BJ (cell line): ENCODE measurements at regions not wholly inside any gene's neighbourhood (a gene's known extent, or its start where the extent isn't known, plus 50 kb on each side); places are given as distances from the start of the nearest gene placed in this dataset.

Experiments
- CTCF ChIA-PET: fragments of 350-600 bp; formaldehyde crosslinking; extraction: SDS; loops from one replicate; lab custom pipeline; 2021; ENCODE audit warnings: antibody characterized with exemption, inconsistent platforms; lab: Yijun Ruan, JAX
- POLR2A ChIA-PET: fragments of 300-600 bp; sonication (Branson Sonifier 250); formaldehyde crosslinking; extraction: SDS; loops from one replicate; lab custom pipeline; 2021; ENCODE audit warnings: antibody characterized with exemption; lab: Charles Lee
- DNase-seq: peaks from one replicate; pipeline ENCODE4 v3.0.0-alpha.2; 2011; ENCODE audit warnings: low read depth
- H3K27me3 ChIP-seq: 2 replicates; pipeline ENCODE4 v1.6.0; 2011; ENCODE audit warnings: low read length; ENCODE audit not compliant: control insufficient read depth, insufficient read depth
- H3K36me3 ChIP-seq: 2 replicates; pipeline ENCODE4 v1.5.1; 2011; ENCODE audit warnings: low read length; ENCODE audit not compliant: control insufficient read depth, insufficient read depth
- H3K4me3 ChIP-seq: 2 replicates; pipeline ENCODE4 v1.5.1; 2011; ENCODE audit warnings: low read depth, mild to moderate bottlenecking, control low read depth, low read length
- TF ChIP-seq, protein P1 (sequence below): IDR thresholded peaks from 2 replicates; pipeline ENCODE4 v1.5.1; 2011; ENCODE audit warnings: low read depth, mild to moderate bottlenecking, control low read depth, inconsistent platforms, low read length, moderate library complexity; ENCODE audit not compliant: insufficient read depth

GRCh38 chr5:61245486-61245885 lies 83.2 kb upstream of the SMIM15 start:
- no peaks in the 10 kb centered on the region for H3K36me3 ChIP-seq
- DNase-seq, result no peak
- TF ChIP-seq, protein P1, sequence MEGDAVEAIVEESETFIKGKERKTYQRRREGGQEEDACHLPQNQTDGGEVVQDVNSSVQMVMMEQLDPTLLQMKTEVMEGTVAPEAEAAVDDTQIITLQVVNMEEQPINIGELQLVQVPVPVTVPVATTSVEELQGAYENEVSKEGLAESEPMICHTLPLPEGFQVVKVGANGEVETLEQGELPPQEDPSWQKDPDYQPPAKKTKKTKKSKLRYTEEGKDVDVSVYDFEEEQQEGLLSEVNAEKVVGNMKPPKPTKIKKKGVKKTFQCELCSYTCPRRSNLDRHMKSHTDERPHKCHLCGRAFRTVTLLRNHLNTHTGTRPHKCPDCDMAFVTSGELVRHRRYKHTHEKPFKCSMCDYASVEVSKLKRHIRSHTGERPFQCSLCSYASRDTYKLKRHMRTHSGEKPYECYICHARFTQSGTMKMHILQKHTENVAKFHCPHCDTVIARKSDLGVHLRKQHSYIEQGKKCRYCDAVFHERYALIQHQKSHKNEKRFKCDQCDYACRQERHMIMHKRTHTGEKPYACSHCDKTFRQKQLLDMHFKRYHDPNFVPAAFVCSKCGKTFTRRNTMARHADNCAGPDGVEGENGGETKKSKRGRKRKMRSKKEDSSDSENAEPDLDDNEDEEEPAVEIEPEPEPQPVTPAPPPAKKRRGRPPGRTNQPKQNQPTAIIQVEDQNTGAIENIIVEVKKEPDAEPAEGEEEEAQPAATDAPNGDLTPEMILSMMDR, result no peak
- no peak overlapping the region for H3K4me3 ChIP-seq
- ChIA-PET CTCF (no interaction called here), POLR2A (no interaction called here)
- no peaks in the 10 kb centered on the region for H3K27me3 ChIP-seq

- Histone ChIP-seq H3K36me3 (no peaks in the 10 kb centered on the region), H3K27me3 (no peaks in the 10 kb centered on the region), H3K4me3 (no peak overlapping the region)
- no peak for DNase-seq
- ChIA-PET CTCF (no interaction called here), POLR2A (no interaction called here)
- TF ChIP-seq, protein P1, result no peak
Observed at GRCh38 chr5:61245936-61246335, 83.7 kb upstream of the SMIM15 start.

DNA sequence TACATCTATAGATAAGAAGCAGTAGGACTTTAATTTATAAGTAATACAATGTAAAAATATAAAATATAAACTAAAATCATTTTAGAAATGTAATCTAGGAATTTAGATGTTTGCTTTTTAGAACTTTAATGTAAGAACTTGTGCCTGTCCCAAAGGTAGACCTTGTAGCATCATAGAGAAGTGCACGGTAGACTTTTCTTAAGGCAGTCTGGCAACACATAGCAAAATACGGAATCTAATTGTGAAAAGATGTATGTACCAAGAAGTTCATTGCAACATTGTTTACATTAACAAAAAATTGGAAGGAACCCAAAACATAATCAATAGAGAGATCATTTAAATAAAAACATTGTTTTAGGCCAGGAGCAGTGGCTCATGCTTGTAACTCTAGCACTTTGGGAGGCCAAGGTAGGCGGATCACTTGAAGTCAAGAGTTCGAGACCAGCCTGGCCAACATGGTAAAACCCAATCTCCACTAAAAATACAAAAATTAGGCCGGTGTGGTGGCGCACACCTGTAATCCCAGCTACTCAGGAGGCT lies 84.6 kb upstream of the SMIM15 start:
- POLR2A ChIA-PET, result no interaction called here
- Histone ChIP-seq H3K27me3 (no peaks in the 10 kb centered on the region), H3K4me3 (no peak overlapping the region), H3K36me3 (no peaks in the 10 kb centered on the region)
- DNase-seq, result no peak
- CTCF ChIA-PET, result no interaction called here
- TF ChIP-seq, protein P1, result no peak

DNA sequence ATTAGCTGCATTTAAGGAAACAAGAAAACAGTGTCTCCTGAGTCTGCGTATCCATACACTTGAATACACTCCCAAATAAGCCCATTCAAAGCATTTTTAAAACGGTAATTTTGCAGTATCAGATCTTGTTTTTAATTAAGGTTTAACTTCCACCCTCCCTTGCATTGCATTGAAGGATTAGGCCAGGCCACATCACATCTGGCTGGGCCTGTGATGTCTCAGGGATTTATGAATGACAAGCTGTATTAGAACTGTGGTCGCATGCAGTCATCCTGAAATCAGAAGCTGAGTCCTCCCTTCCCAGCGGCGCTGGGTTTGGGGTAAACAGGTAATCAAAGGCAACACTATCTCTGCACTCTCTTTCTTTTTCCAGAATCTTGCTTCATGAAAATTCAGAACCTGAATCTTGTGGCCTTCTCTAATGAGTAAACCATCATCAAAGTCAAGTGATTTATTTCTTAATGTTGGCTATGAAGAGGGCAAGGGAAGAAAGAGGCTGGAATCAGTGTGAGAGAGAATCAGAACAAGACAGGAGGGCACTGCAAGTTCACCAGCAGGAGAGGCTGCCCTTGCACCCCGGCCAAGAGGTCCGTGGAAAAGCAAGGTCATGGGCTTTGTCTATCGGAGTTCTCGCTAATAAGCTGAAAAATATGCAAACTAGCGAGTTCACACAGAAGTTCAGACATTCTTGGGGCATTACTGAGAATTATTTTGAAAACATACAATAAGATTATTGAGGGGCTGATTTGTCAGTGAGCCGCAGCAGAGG lies 80.0 kb upstream of the ZSWIM6 start:
- Histone ChIP-seq H3K36me3 (no peaks in the 10 kb centered on the region), H3K4me3 (no peak overlapping the region), H3K27me3 (no peaks in the 10 kb centered on the region; the same call in 1 of the 2 replicates)
- ChIA-PET CTCF (interaction anchor here (1.9 kb wide), 1 partner anchor 14 kb away, joined by 5 read pairs; no protein-coding TSS in a partner anchor), POLR2A (no interaction called here)
- TF ChIP-seq, protein P1, result no peak
- no peak for DNase-seq

DNA sequence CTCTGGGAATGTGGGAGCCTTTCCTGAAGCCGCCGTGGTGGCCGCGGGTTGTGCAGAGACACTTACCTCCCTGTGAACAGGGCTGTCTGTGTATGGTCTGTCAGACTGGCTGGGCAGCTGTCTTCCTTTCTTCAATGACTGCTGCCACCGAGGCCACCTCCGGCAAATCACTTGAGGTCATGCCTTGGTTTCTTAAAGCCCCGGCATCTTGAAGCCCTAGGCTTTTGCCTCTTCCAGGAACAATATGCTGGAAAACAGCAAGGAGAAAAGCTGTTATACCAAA lies 79.5 kb upstream of the ZSWIM6 start:
- DNase-seq, result no peak

More for the DNA sequence above, 79.5 kb upstream of the ZSWIM6 start:
- POLR2A ChIA-PET, result no interaction called here
- CTCF ChIA-PET, result interaction anchor here (0.6 to 1.9 kb wide), 2 partner anchors 15 to 108 kb away, joined by 3 to 5 read pairs; no protein-coding TSS in a partner anchor
- H3K27me3 ChIP-seq, result no peaks in the 10 kb centered on the region; the same call in 1 of the 2 replicates
- TF ChIP-seq, protein P1, result no peak
- no peaks in the 10 kb centered on the region for H3K36me3 ChIP-seq
- no peak overlapping the region for H3K4me3 ChIP-seq
